Stimulated activated CD8-positive, alpha-beta memory T cell treated with anti-CD3 and anti-CD28 coated beads, Interleukin-7, amount 100 ng/mL, for 48 hours (primary cell): ENCODE measurements at regions not wholly inside any gene's neighbourhood (a gene's known extent, or its start where the extent isn't known, plus 50 kb on each side); places are given as distances from the start of the nearest gene placed in this dataset.
"Not testable (repeated sequence)": the region's sequence is repeated elsewhere in the genome, so short reads cannot be mapped to it uniquely, and the experiment has no call there.

Experiments used
- DNase-seq, 2 donors: peaks; one replicate each; pipeline ENCODE4 v3.0.0-alpha.2; 2020; ENCODE audit warnings: low read depth in 1 of 2; ENCODE audit errors: extremely low read depth in 1 of 2

DNA sequence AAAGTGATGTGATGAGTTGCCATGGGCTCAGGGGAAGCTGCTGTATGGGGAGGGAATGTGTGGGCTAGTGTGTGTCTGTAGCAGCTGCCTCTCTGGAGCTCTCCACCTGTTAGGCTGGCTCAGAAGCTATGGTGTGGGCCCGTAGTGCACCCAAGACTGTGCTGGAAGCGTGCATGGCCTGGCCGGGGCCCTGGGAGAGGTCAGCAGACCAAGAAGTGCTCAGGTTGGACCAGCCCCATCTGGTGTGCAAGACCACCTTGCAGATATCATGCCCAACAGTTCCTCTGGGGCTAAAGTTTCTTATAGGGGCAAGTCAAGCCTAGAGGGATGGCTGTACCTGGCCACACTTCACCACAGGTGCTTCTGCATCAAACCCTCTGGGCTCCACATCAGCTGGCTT, 274.4 kb upstream of the CCDC179 start:
- no peak for DNase-seq

GRCh38 chr11:23138761-23139160, 278.5 kb upstream of the CCDC179 start:
- no peak for DNase-seq

- DNase-seq: no peak
Observed at GRCh38 chr11:23143022-23143421, 282.7 kb upstream of the CCDC179 start.

- no peak for DNase-seq
Observed at GRCh38 chr11:23151819-23152218, 291.5 kb upstream of the CCDC179 start.

DNA sequence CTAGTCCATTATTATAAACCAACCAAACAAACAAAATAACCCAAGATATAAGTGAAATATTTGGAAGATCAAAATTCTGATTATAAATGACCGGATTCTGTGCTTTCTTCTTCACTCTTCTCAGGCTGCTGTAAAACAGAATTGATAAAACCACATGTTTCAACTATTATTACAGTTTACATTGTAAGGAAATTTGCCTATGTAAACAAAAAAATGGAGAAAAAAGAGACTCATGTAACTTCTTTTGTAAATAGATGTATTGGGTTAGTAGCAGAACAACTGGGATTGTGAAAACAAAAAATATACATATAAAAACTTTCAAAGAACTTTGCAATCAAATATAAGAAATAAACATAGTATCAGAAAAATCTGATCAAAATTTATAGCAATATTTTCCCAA, 295.2 kb upstream of the CCDC179 start:
- no peak for DNase-seq

DNA sequence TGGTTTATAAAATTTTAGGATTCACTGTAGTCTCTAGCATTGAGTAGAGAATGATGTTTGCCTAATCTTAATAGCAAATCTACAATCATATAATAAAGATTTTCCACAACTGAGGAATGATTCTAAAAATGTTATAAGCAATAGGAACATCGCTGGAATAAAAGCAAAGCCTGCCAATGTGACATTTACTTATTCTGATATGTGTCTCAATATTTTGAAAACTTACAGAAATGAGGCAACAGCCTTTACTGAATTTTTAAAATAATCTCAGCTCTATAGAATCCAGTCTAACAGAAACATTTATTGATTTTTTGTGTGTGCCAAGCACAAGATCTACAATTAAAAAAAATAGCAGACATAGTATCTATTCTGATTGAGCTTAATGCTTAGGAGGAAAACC, 303.7 kb upstream of the CCDC179 start:
- DNase-seq: no peak

- DNase-seq: no peak
Observed at GRCh38 chr11:23166376-23166775, 306.1 kb upstream of the CCDC179 start.

DNA sequence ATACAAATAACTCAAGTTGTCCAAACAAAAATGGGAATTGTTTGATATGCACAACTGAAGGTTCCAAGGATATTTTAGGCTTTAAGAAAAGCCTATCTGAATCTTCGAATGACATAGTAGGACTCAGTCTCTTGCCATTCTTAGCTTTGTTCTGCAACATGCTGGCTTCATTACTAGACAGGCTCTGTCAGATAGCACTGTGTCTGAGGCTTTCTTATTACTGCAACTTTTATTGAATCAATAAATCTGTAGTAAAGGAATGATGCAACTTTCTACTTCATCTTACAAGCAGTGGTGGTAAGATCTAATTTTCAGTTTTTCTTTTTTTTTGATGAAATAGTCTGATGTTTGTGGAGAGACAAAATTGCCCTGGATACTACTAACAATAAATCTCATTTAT, 319.3 kb upstream of the CCDC179 start:
- DNase-seq: no peak

GRCh38 chr11:23181022-23181807, 320.9 kb upstream of the CCDC179 start:
- no peak for DNase-seq

DNA sequence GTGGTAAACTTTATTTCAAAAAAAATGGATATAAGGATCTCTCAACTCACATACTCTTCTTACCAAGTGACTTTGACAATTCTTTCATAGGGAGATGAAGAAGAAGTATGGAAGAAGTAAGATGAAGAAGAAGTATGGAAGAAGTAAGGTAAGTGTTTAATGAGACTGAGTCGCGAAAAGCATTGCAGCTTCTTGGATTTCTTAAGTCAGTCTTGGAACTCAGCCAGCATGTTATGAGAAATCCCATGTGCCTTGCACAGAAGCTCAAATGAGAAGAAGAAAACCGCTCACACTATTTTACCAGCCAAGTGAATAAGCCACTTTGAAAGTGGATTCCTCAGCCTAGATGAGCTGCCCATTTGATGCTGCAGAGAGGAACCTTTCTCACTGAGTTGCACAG, 332.0 kb upstream of the CCDC179 start:
- DNase-seq: no peak

DNA sequence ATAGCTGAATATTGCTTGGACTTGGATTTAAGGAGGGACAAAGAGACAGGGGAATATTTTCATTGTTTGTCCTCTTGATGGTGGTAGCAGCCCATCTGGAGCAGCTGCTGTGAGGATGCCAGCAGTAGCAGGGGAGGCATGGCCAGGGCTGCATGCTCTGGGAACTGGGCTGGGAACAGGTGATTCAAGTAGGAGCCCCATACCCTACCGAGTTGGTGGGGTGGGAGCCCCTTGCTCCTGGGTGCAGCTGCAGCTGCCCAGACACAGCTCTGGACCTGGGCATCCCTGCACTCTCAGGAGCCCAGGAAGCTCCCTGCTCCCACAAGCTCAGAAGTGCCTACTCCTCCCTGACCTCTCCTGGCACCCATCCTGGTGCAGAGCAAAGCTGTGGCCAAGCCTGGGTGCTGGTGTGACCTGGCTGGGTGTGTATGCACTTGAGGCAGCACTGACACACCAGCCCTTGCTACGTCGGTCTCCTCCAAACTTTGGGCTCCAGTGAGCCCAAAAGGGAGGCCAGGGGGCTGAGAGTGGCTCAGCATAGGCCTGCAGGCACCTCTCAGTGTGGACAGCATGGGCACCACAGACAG, 341.8 kb upstream of the CCDC179 start:
- no peak for DNase-seq

- DNase-seq: no peak
Observed at GRCh38 chr11:23202611-23203010, 342.3 kb upstream of the CCDC179 start.

DNA sequence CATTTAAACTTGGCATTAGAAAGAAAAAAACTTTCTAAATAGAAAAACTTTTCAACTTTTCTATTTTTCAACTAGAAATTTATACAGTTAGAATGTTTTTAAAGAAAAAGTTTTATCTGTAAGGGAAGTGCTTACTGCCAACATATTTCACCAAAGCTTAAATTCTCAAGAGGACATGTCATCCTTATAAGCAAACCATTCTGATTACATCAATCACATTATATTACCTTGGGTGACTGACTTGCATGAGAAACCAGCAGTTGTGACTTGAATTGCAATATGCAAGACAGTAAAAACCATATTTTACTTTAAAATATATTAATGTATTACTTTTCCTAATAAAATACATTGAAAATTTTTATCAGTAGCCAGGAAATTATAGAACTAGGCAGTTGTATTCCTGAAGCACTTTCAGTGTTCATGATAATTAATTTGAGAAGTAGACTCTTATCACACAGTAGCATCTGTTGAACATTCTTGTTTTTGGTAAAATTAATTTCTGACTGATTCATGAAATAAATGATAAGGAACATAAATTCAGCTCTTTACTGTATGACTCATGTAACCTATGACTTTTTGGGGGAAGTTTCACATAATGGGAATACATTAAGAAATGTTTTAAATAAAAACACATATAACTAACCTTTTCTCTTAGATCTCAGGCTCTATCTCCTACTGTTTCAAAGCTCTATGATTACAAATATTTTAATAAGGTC, 345.0 kb upstream of the CCDC179 start:
- DNase-seq: no peak

DNA sequence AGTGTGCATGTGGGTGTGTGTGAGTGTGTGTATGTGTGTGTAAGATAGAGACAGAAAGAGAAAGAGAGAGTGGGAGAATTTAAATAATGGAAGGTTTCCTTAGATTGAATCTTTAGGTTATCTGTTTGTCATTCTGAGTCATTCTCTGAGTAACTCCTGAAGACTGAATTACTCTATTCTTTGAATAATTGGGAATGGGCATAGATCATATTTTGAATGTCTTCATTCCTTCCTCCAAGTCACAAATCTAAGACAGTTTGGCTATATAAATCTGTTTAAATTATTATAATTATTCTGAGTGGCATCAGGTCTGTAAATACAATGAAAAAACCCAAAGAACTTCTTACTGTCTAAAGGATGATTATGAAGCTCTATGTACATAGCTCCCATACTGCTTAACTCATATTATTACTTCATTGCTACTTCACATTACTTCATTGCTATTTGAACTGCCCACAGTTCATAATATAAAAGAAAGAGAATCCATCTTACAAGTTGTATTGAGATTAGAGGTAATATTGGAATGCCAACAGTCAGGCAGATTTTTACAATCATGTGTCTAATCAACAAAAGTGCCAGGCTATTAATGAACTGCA, 346.6 kb upstream of the CCDC179 start:
- DNase-seq: no peak

GRCh38 chr11:23211221-23211620, 350.9 kb upstream of the CCDC179 start:
- DNase-seq: no peak

GRCh38 chr11:23212807-23213206, 352.5 kb upstream of the CCDC179 start:
- no peak for DNase-seq

DNA sequence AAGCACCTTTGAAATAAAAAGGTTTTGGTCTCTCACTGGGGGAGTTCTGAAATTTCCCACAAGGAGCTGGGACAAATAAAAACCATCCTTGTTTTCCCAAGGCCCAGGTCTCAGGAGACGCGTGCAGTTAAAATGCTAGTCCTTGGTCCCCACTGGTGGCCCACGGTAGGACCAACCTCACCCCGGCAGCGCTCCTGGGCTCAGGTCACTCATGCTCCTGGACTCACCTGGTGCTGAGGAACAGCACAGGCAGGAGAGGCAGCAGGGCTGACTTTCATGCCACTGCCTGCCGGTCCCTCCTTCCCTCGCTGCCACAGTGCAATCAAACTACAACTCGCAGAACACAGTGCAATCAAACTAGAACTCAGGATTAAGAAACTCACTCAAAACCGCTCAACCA, 356.8 kb upstream of the CCDC179 start:
- DNase-seq: no peak

DNA sequence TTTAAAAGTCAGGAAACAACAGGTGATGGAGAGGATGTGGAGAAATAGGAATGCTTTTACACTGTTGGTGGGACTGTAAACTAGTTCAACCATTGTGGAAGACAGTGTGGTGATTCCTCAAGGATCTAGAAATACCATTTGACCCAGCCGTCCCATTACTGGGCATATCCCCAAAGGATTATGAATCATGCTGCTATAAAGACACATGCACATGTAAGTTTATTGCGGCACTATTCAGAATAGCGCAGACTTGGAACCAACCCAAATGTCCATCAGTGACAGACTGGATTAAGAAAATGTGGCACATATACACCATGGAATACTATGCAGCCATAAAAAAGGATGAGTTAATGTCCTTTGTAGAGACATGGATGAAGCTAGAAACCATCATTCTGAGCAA, 359.8 kb upstream of the CCDC179 start:
- DNase-seq: not testable (repeated sequence)

GRCh38 chr11:23221366-23221765, 361.1 kb upstream of the CCDC179 start:
- no peak for DNase-seq

DNA sequence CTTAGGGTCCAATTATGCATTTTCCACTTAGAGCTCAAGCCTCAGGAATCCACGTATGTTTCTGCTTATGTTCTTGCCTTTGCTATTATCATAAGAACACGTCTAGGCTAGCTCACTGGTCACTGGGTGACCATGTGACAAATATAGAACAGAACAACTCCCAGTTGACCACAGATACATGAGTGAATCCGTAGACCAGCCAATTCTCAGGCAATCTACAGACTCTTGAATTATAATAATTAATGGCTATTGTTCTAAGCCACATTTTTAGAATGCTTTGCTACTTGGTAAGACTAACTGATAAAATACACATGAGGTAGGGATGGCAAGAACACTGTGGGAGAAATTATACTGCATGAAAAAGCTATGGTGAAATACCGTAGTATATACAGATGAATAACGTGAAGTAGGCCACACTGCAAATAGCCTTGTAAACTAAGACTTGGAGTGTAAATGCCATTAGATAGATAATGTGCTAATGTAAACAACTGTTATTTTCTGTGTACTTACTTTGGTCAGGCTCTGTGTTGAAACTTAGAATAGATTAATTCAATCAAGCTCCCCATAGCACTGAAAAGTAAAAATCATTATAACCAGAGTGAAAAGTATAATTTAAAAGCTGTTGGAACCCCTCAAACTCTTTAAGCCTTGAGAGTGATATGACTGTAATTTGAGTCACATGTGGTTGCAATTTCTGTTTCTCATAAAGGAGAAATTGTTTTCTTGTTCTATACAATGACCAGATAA, 366.2 kb upstream of the CCDC179 start:
- no peak for DNase-seq

DNA sequence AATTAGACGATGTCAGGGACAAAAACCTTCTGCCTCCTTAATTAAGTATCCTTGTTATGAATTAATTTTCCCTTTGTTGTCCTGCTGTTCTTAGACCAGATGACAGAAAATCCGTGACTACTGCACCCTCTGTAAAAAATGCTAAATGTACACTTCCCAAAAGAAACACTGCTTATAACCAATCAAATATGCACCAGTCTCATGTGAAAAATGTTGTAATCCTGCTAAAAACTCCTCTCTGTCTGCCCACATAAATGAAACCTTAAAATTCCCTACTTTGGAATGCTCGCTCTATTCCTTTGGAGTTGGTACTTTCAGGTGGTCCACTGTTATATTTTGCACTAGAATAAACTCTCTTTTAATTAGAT, 366.8 kb upstream of the CCDC179 start:
- no peak for DNase-seq
